Urinary bladder (tissue), 3 donors: ENCODE measurements at regions not wholly inside any gene's neighbourhood (a gene's known extent, or its start where the extent isn't known, plus 50 kb on each side); places are given as distances from the start of the nearest gene placed in this dataset.
"Not testable (repeated sequence)": the region's sequence is repeated elsewhere in the genome, so short reads cannot be mapped to it uniquely, and the experiment has no call there.

Experiments
- DNase-seq: peaks from one replicate; pipeline ENCODE4 v3.0.0-alpha.2; 2015; ENCODE audit errors: extremely low spot score
- H3K27ac ChIP-seq: one replicate; pipeline ENCODE4 v1.5.1; 2013; ENCODE audit warnings: low read depth, mild to moderate bottlenecking, moderate library complexity
- H3K36me3 ChIP-seq: one replicate; pipeline ENCODE4 v1.6.1; 2013; ENCODE audit warnings: mild to moderate bottlenecking, moderate library complexity; ENCODE audit not compliant: insufficient read depth
- H3K4me1 ChIP-seq: one replicate; pipeline ENCODE4 v1.6.1; 2013; ENCODE audit warnings: mild to moderate bottlenecking, moderate library complexity; ENCODE audit not compliant: insufficient read depth
- H3K4me3 ChIP-seq: one replicate; pipeline ENCODE4 v1.5.1; 2013; ENCODE audit warnings: low read depth, low read length
- WGBS: extraction: QIAGEN DNeasy Blood & Tissue Kit; methylation state at CpG from one replicate; pipeline ENCODE4 v1.1.7; 2013; 5-methylcytosine and 5-hydroxymethylcytosine counted together
- donor health status: healthy with polysubstance abuse.
- donor health status: healthy.

DNA sequence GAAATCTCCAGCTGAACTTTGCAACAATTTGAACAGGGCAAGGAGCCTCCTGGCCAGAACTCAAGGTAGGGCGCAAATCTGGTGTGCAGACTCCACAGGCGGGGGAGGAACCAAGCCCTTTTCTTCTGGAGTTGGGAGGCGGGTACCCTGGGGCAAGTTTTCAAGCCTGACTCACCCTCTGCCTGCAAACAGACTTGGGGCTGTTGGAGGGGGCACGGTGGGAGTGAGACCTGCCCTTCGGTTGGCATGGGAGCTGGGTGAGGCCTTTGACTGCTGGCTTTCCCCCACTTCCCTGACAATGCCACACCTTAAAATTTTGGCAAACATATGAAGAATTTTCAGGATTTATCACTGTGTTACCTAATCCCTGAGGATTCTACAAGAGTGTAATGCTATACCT, 709.8 kb upstream of the DIAPH2 start:
- H3K27ac ChIP-seq, result no peak overlapping the region
- no peaks in the 10 kb centered on the region for H3K4me1 ChIP-seq
- H3K36me3 ChIP-seq, result no peaks in the 10 kb centered on the region
- H3K4me3 ChIP-seq, result no peak overlapping the region
- DNase-seq, result no peak
- 92% methylated on average over 5 of the region's 5 CpGs for WGBS

DNA sequence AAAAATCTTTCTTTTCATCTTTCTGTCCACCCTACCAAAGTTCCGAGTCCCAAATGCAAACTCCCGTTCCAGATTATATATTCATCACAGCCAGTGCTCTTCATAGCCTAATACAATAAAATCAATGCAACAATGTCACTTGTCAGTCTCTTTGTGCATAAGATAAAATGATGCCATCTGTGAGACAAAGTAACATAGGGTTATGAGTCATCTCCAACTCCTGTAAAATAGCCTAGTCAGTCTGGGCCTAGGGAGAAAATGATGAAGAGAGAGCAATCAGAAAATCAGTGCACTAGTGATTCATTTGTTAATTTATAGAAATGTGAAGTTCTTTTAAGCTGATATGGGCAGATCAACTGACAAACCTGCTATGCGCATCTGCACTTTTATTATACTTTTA, 689.1 kb upstream of the DIAPH2 start:
- H3K36me3 ChIP-seq, result no peaks in the 10 kb centered on the region
- H3K4me3 ChIP-seq, result no peak overlapping the region
- no peaks in the 10 kb centered on the region for H3K4me1 ChIP-seq
- no peak for DNase-seq
- 97% methylated on average over 3 of the region's 3 CpGs for WGBS
- H3K27ac ChIP-seq, result no peak overlapping the region

DNA sequence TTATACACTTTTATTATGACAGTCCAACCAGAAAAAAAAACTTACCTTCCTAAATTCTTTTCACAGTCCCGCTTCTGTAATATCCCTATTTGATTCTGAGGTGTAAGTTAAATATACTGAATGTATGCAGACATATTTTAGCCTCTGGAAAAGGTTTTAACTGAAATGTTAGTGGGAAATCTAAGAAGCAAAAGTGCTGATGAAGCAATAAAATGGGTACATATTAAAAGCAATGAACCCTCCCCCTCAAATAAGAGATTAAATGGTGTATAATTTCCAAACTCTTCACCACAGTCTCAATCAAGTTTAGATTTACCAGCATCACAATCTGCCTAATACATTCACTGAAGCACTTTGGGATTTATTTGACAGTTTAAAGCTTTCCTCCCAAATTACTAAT, 688.3 kb upstream of the DIAPH2 start:
- 88% methylated on average over 1 of the region's 1 CpG for WGBS

DNA sequence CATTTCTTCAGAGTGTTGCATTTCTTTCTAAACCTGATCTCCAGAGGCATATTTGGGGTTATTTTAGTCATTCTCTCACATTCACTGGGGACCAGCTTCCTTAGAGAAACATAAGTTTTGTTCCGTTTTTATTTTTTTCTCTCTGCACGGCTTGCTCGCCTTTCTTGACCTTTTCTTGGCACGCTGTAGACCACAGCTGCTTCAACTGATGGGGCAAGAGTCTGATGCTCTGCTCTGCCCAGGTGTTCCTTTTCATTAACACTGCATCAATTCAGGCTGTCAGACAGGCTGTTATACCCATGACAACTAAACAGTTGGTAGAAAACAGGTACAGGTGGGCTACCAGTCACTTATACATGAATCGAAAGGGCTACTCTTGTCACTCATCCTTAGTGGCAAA, 682.2 kb upstream of the DIAPH2 start:
- DNase-seq, result no peak
- WGBS, result 36% methylated on average over 5 of the region's 5 CpGs
- no peaks in the 10 kb centered on the region for H3K36me3 ChIP-seq

More for the DNA sequence above, 688.3 kb upstream of the DIAPH2 start:
- Histone ChIP-seq H3K4me3 (no peak overlapping the region), H3K36me3 (no peaks in the 10 kb centered on the region), H3K4me1 (no peaks in the 10 kb centered on the region), H3K27ac (no peak overlapping the region)
- DNase-seq, result no peak

DNA sequence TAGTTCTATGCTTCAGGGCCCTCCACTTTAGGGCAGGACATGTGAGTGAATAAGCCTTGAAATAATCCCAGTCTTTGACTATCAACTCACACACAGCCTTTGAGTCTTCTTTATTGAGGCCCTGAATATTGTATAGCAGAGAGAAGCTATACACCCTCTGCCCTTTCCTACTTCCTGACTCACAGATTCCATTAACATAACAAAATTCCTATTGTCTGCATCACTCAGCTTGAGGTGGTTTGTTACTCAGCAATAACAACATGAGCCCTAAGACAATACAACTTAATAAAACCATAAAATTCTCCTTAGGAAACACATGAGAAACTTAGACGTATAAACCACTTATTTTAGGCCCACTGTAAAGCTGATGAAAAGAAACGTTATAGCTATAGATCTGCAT, 680.3 kb upstream of the DIAPH2 start:
- Histone ChIP-seq H3K4me3 (no peak overlapping the region), H3K36me3 (no peaks in the 10 kb centered on the region), H3K4me1 (no peaks in the 10 kb centered on the region), H3K27ac (no peak overlapping the region)
- 76% methylated on average over 2 of the region's 2 CpGs for WGBS
- no peak for DNase-seq

More for the DNA sequence above, 682.2 kb upstream of the DIAPH2 start:
- Histone ChIP-seq H3K4me3 (no peak overlapping the region), H3K4me1 (no peaks in the 10 kb centered on the region), H3K27ac (no peak overlapping the region)

DNA sequence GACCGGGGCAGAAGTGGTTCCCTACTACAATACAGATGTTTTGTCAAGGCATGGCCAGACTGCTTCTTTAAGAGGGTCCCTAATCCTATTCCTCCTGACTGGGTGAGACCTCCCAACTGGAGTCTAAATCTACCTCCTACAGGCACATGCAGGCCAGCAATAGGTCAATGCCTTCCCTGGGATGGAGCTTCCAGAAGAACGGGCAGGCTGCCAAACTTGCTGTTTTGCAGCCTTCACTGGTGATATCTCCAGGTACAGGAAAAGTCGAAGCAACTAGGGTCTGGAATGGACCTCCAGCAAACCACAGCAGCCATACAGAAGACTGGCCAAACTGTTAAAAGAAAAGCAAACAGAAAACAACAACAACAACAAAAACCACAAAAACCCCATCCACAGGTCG, 678.4 kb upstream of the DIAPH2 start:
- DNase-seq, result no peak
- WGBS, result 80% methylated on average over 4 of the region's 4 CpGs
- H3K27ac ChIP-seq, result no peak overlapping the region
- H3K36me3 ChIP-seq, result no peaks in the 10 kb centered on the region
- H3K4me3 ChIP-seq, result no peak overlapping the region
- H3K4me1 ChIP-seq, result no peaks in the 10 kb centered on the region

DNA sequence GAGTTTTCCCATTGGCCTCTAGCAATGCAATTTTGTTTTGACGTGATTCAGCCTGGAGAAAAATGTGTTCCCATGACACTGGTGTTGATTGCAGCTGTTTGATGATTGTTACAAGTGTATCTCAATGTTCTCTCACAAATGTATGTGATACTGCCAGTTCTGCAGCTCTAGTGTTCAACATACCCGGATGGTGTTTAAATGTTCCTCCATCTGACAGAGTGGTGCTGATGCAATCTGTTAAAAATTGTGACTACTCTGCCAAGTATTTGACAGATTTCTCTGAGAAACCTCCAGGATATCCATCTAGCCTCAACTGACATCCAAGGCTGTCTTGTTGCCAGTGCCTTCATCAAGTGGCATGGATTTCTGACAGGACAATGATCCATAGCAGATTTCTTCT, 657.2 kb upstream of the DIAPH2 start:
- DNase-seq, result no peak
- no peak overlapping the region for H3K4me3 ChIP-seq
- no peaks in the 10 kb centered on the region for H3K36me3 ChIP-seq
- H3K4me1 ChIP-seq, result no peaks in the 10 kb centered on the region
- WGBS, result 46% methylated on average over 2 of the region's 2 CpGs
- no peak overlapping the region for H3K27ac ChIP-seq

DNA sequence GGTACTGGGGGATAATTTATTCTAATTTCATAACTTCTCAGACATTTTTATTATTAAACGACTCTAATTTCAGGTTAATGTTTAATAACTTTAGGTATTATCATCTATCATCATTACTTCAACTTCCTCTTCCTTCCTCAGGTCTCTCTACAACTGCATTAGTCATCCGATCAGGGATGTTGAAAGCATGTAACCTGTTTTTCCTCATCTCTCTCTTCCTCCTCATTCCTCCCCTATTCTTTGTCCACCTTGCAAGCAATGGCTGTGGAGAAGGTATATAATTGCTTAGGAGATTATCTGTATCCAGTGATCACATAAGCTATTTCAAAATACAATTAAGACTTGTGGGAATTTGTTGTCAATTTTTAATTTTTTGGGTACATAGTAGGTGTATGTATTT, 632.6 kb upstream of the DIAPH2 start:
- H3K27ac ChIP-seq, result no peak overlapping the region
- 76% methylated on average over 2 of the region's 2 CpGs for WGBS
- H3K4me3 ChIP-seq, result no peak overlapping the region
- no peaks in the 10 kb centered on the region for H3K36me3 ChIP-seq
- no peak for DNase-seq
- H3K4me1 ChIP-seq, result no peaks in the 10 kb centered on the region

DNA sequence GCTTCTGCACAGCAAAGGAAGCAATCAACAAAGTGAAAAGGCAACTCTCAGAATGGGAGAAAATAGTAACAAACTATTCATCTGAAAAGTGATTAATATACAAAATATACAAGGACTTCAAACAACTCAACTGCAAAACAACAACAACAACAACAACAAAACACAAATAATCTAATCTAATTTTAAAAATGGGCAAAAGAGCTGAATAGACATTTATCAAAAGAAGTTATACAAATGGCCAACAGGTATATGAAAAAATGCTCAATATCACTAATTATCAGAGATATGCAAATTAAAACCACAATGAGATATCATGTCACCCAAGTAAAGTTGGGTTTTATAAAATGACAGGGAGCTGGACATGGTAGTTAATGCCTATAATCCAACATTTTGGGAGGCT, 602.8 kb upstream of the DIAPH2 start:
- H3K4me1 ChIP-seq, result no peaks in the 10 kb centered on the region
- no peak overlapping the region for H3K4me3 ChIP-seq
- H3K27ac ChIP-seq, result no peak overlapping the region
- DNase-seq, result no peak
- H3K36me3 ChIP-seq, result no peaks in the 10 kb centered on the region

DNA sequence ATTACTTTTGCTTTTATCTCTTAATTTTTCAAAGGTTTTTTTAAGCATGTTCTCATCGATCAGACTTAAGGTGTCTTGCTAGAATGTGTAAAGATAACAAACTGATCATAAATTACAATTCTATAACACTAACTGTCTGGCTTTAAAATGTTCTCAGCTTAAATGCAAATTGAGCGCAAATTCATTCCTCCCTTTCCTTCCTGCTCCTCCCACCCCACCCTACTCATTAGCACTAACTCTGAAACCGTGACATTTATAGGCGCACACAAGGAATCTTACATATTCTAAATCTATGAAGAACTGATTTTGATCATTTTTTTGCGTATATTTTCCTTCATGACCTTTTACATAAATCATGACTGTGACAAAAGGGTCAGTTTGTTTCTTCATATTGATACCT, 590.0 kb upstream of the DIAPH2 start:
- 83% methylated on average over 5 of the region's 5 CpGs for WGBS

DNA sequence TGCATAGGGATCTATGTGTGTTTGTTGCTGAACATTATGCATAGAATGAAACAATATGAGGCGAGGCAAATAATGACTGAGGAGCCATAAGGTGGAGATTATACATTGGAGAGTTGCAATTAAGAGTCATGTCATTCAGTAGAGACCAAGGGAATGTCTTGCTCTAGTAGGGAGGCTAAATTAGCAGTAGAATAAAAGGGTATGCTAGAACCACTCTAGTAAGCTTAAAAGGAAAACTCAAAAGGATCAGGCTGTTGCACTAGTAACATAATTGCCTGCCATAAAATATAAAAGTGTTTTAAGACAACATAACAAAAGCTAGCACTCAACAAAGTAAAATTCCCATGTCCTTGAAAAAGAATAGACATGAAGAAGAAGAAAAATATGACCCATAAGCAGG, 586.2 kb upstream of the DIAPH2 start:
- Histone ChIP-seq H3K36me3 (no peaks in the 10 kb centered on the region), H3K4me3 (no peak overlapping the region), H3K27ac (no peak overlapping the region), H3K4me1 (no peaks in the 10 kb centered on the region)
- 97% methylated on average over 1 of the region's 1 CpG for WGBS
- DNase-seq, result no peak

More for the DNA sequence above, 590.0 kb upstream of the DIAPH2 start:
- Histone ChIP-seq H3K4me1 (no peaks in the 10 kb centered on the region), H3K36me3 (no peaks in the 10 kb centered on the region), H3K4me3 (no peak overlapping the region), H3K27ac (no peak overlapping the region)
- DNase-seq, result no peak

DNA sequence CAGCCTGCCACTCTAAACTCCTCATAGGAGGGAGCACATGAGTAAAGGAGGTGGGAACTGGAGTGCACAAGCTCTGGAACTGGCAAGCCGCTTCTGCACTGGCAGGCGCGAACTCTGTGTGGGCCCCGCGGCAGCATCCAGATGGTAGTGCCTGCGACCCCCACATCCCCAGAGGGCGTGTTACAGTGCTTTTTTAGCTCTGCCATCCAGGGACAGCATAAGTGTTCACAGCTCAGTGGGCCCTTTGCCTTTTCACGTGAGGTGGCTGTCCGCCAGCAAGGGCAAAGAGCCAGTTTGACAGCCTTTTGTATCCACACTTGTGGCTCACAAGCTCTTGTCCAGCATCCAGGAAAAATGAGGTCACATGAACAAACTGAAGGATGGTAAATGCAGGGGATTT, 581.6 kb upstream of the DIAPH2 start:
- H3K36me3 ChIP-seq, result no peaks in the 10 kb centered on the region
- WGBS, result 81% methylated on average over 9 of the region's 9 CpGs
- H3K4me1 ChIP-seq, result no peaks in the 10 kb centered on the region
- H3K4me3 ChIP-seq, result no peak overlapping the region
- DNase-seq, result no peak
- H3K27ac ChIP-seq, result no peak overlapping the region

DNA sequence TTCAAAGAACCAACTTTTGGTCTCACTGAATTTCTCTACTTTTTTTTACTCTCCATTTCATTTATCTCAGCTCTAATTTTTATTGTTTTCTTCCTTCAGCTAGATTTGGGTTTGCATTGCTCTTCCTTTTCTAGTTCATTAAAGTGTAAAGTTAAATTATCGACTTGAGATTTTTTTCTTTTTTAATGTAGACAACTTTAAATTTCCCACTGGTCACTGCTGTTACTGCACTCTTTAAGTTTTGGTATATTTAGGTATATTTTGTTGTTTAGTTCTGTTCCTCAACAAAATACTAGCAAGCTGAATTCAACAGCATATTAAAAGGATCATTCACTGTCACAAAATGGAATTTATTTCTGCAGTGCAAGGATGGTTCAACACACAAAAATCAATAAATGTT, 572.0 kb upstream of the DIAPH2 start:
- no peak overlapping the region for H3K27ac ChIP-seq
- WGBS, result 84% methylated on average over 1 of the region's 1 CpG
- H3K36me3 ChIP-seq, result no peaks in the 10 kb centered on the region
- no peak for DNase-seq
- H3K4me1 ChIP-seq, result no peaks in the 10 kb centered on the region
- no peak overlapping the region for H3K4me3 ChIP-seq

DNA sequence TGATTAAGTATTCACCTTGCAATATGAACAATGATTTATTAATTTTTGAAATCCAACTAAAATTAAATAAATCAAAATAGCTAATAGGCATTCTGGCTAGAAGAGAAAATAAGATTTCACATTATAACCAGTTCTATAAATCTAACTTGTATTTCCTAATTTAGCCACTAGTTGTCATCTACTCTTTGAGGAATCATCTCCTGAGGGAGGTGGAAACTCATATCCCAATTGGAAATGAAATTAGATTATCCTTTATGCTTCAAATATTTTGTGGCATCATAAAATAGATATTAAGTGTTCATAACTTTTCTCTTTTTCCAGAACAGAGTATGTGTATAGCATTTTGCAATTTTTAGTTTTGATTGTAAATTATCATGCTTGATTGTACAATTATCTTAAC, 558.5 kb upstream of the DIAPH2 start:
- H3K27ac ChIP-seq, result no peak overlapping the region
- H3K4me1 ChIP-seq, result no peaks in the 10 kb centered on the region
- H3K36me3 ChIP-seq, result no peaks in the 10 kb centered on the region
- DNase-seq, result no peak
- H3K4me3 ChIP-seq, result no peak overlapping the region

DNA sequence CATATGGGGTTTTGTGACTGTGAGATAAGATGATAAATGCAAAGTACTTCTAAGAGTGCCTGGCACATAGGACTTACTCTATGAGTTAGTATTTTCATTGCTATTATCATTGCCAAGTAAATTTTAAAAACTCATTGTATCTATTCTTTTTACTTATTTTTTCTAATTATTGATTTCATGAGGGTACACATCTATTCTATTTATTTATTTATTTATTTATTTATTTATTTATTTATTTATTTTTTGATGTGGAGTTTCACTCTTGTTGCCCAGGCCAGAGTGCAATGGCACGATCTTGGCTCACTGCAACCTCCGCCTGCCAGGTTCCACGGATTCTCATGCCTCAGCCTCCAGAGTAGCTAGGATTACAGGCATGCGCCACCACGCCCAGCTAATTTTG, 556.6 kb upstream of the DIAPH2 start:
- DNase-seq, H3K4me3 ChIP-seq, H3K36me3 ChIP-seq, H3K4me1 ChIP-seq, H3K27ac ChIP-seq: not testable (repeated sequence)
- WGBS, result 95% methylated on average over 5 of the region's 5 CpGs
